ENCODE measurements at regions not wholly inside any gene's neighbourhood (a gene's known extent, or its start where the extent isn't known, plus 50 kb on each side); places are given as distances from the start of the nearest gene placed in this dataset.
"Not testable (repeated sequence)": the region's sequence is repeated elsewhere in the genome, so short reads cannot be mapped to it uniquely, and the experiment has no call there.

DNA sequence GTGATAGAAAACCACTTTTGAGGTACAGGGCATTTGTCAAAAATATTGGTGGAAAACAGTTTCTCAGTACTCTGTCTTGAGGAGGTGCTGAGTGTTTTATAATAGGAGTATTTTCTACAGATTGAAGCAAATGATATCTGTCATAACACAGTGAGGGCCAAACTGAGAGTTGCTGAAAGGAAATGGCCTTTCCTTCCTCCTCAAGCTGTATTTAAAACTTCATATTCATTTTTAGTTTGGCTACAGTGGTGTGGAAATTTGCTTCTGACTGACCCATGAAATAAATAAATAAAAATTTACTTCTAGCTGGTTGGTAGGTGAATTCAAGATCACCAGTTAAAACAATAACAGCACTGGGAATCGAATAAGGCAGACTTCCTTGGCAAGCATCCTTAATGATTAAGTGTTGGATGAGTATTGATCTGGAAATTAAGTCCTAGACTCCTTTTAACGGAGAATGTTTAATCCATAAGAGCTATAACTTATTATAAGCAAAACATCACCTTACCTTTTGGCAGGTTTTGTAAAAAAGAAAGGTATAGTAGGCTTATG, 828.6 kb upstream of the CITED2 start:
- no peaks in the 10 kb centered on the region for H3K9me3 ChIP-seq
- no peak overlapping the region for H3K4me3 ChIP-seq
- H3K4me1 ChIP-seq = peaks cover 4% of the 10 kb centered on the region
- in situ Hi-C loops (cut with MboI; ENCODE audit: low sequenced_read_pairs) = no loop called here
- no peak for DNase-seq (ENCODE audit: low spot score in 2 of 2)
- no peaks in the 10 kb centered on the region for H3K36me3 ChIP-seq (replicated peaks)
- H3K27me3 ChIP-seq (ENCODE audit: low read depth) = no peaks in the 10 kb centered on the region

DNA sequence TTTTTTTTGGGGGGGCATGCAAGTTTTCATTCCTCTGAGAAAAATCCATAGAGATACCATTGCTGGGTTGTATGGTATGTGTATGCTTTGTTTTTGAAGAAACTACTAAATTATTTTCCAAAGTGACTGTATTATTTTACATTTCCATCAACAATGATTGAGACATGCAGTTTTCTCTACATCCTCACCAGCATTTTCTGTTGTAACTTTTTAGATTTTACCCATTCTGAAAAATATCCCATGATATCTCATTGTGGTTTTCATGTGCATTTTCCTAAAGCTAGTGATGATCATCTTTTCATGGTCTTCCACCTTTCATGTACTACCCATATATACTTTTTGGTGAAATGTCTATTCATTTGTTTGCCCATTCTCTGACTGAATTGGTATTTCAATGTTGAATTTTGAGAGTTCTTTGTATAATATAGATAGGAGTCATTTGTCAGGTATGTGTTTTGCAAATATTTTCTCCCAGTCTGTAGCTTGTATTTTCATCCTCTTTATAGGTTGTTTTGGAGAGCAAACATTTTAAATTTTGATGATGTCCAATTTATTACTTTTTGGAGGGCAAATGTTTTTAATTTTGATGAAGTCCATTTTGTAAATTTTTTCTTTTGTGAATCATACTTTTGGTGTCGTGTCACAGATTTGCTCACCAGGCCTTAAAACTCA, 827.5 kb upstream of the CITED2 start:
- in situ Hi-C loops (cut with MboI; ENCODE audit: low sequenced_read_pairs) = no loop called here
- no peak for DNase-seq (ENCODE audit: low spot score in 2 of 2)
- Histone ChIP-seq H3K4me3 (no peak overlapping the region), H3K4me1 (no peaks in the 10 kb centered on the region), H3K9me3 (no peaks in the 10 kb centered on the region), H3K36me3 (replicated peaks) (no peaks in the 10 kb centered on the region), H3K27me3 (ENCODE audit: low read depth) (no peaks in the 10 kb centered on the region)

DNA sequence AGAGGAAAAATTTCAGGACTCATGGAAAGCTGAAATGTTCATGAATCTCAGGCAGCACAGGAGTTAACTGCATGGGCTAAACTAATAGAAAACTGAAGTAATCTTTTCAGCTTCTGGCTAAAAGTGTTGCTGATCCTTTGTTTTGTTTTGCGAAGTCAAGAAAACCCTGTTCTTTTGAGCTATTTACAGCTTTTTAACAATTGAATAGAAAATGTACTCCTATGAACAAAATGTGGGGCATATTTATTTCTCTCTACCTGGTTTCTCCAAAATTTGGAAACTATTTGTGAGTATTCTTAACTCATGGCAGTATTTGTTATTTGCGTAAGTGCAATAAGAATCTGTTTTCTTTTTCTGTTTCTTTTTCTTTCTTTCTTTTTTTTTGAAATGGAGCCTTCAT, 818.8 kb upstream of the CITED2 start:
- Histone ChIP-seq H3K9me3 (no peaks in the 10 kb centered on the region), H3K36me3 (replicated peaks) (no peaks in the 10 kb centered on the region), H3K27me3 (ENCODE audit: low read depth) (no peaks in the 10 kb centered on the region), H3K4me3 (no peak overlapping the region), H3K4me1 (no peaks in the 10 kb centered on the region)
- in situ Hi-C loops (cut with MboI; ENCODE audit: low sequenced_read_pairs) = no loop called here
- DNase-seq (ENCODE audit: low spot score in 2 of 2) = no peak

GRCh38 chr6:140192018-140192417, 817.6 kb upstream of the CITED2 start:
- in situ Hi-C loops (cut with MboI; ENCODE audit: low sequenced_read_pairs) = no loop called here
- no peak for DNase-seq (ENCODE audit: low spot score in 2 of 2)
- no peaks in the 10 kb centered on the region for H3K4me1 ChIP-seq
- no peaks in the 10 kb centered on the region for H3K36me3 ChIP-seq (replicated peaks)
- no peak overlapping the region for H3K4me3 ChIP-seq
- no peaks in the 10 kb centered on the region for H3K27me3 ChIP-seq (ENCODE audit: low read depth)
- H3K9me3 ChIP-seq = peaks cover under 1% of the 10 kb centered on the region; the same call in 1 of the 2 replicates

DNA sequence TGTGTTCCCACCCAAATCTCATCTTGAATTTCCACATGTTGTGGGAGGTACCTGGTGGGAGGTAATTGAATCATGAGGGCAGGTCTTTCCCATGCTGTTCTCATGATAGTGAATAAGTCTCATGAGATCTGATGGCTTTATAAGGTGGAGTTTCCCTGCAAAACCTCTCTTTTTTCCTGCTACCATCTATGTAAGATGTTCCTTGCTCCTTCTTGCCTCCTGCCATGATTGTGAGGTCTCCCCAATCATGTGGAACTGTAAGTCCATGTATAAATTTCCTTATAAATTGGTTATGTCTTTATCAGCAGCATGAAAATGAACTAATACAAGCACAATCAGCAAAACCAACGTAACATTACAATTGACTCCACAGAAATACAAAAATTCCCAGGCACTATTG, 814.8 kb upstream of the CITED2 start:
- DNase-seq (ENCODE audit: low spot score in 2 of 2); H3K4me3 ChIP-seq; in situ Hi-C loops (cut with MboI; ENCODE audit: low sequenced_read_pairs); H3K4me1 ChIP-seq; H3K27me3 ChIP-seq (ENCODE audit: low read depth); H3K9me3 ChIP-seq; H3K36me3 ChIP-seq (replicated peaks): not testable (repeated sequence)

- peak in 1 of 2 experiments; percentile 96 for DNase-seq (ENCODE audit: low spot score in 2 of 2)
- in situ Hi-C loops (cut with MboI; ENCODE audit: low sequenced_read_pairs) = no loop called here
- Histone ChIP-seq H3K4me3 (no peak overlapping the region), H3K27me3 (ENCODE audit: low read depth) (no peaks in the 10 kb centered on the region), H3K36me3 (replicated peaks) (no peaks in the 10 kb centered on the region), H3K9me3 (peaks cover 3% of the 10 kb centered on the region; the same call in 1 of the 2 replicates), H3K4me1 (peaks cover 9% of the 10 kb centered on the region)
Observed at GRCh38 chr6:140185991-140186390, 811.5 kb upstream of the CITED2 start.

GRCh38 chr6:140183881-140184280, 809.4 kb upstream of the CITED2 start:
- no peak overlapping the region for H3K4me3 ChIP-seq
- no peaks in the 10 kb centered on the region for H3K27me3 ChIP-seq (ENCODE audit: low read depth)
- H3K36me3 ChIP-seq (replicated peaks) = no peaks in the 10 kb centered on the region
- no peak for DNase-seq (ENCODE audit: low spot score in 2 of 2)
- H3K9me3 ChIP-seq = peaks cover 3% of the 10 kb centered on the region; the same call in 1 of the 2 replicates
- H3K4me1 ChIP-seq = peaks cover 9% of the 10 kb centered on the region
- in situ Hi-C loops (cut with MboI; ENCODE audit: low sequenced_read_pairs) = no loop called here

- Histone ChIP-seq H3K27me3 (ENCODE audit: low read depth) (no peaks in the 10 kb centered on the region), H3K36me3 (replicated peaks) (no peaks in the 10 kb centered on the region), H3K9me3 (peaks cover 3% of the 10 kb centered on the region; the same call in 1 of the 2 replicates), H3K4me3 (no peak overlapping the region), H3K4me1 (peaks cover 9% of the 10 kb centered on the region)
- in situ Hi-C loops (cut with MboI; ENCODE audit: low sequenced_read_pairs) = no loop called here
- DNase-seq (ENCODE audit: low spot score in 2 of 2) = no peak
Observed at GRCh38 chr6:140182821-140183220, 808.4 kb upstream of the CITED2 start.

DNA sequence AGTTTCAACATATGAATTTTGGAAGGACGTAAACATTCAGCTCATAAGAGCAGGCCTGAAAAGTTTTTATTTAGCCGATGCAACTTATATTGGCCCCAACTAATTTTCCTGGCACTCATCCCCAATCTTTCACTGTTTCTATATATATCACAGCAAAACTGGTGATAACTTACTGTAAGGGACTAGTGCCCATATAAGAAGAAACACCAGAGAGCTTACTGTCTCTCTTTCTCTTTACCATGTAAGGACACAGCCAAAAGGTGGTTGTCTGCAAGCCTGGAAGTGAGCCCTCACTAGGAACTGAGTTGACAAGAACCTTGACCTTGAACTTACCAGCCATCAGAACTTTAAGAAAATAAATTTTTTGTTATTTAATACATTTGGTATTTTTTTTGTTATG, 807.4 kb upstream of the CITED2 start:
- no peak for DNase-seq (ENCODE audit: low spot score in 2 of 2)
- in situ Hi-C loops (cut with MboI; ENCODE audit: low sequenced_read_pairs) = no loop called here

GRCh38 chr6:140180306-140180705, 805.9 kb upstream of the CITED2 start:
- H3K36me3 ChIP-seq (replicated peaks) = no peaks in the 10 kb centered on the region
- H3K9me3 ChIP-seq = no peaks in the 10 kb centered on the region
- H3K27me3 ChIP-seq (ENCODE audit: low read depth) = no peaks in the 10 kb centered on the region
- no peak overlapping the region for H3K4me3 ChIP-seq
- H3K4me1 ChIP-seq = no peaks in the 10 kb centered on the region
- no peak for DNase-seq (ENCODE audit: low spot score in 2 of 2)
- in situ Hi-C loops (cut with MboI; ENCODE audit: low sequenced_read_pairs) = no loop called here

More for the DNA sequence above, 807.4 kb upstream of the CITED2 start:
- Histone ChIP-seq H3K27me3 (ENCODE audit: low read depth) (no peaks in the 10 kb centered on the region), H3K36me3 (replicated peaks) (no peaks in the 10 kb centered on the region), H3K4me3 (no peak overlapping the region), H3K4me1 (peaks cover 9% of the 10 kb centered on the region), H3K9me3 (peaks cover under 1% of the 10 kb centered on the region; the same call in 1 of the 2 replicates)

DNA sequence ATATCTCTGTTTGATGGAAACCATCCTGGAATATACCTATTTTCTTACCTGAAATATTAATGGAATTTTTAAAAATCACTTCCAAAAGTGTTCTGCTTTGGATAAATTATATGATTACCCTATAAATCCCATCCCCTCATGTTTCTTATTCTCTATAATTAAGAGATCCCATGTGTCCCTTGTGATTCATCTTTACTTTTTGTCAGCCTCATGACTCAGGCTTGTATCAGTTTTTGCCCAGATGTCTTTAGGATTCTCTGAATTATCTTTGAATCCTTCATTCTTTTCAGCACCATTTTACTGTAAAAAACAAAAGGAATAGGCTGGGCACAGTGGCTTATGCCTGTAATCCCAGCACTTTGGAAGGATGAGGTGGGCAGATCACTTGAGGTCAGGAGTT, 804.5 kb upstream of the CITED2 start:
- DNase-seq (ENCODE audit: low spot score in 2 of 2) = no peak
- Histone ChIP-seq H3K36me3 (replicated peaks) (no peaks in the 10 kb centered on the region), H3K4me1 (no peaks in the 10 kb centered on the region), H3K27me3 (ENCODE audit: low read depth) (no peaks in the 10 kb centered on the region), H3K4me3 (no peak overlapping the region), H3K9me3 (no peaks in the 10 kb centered on the region)
- in situ Hi-C loops (cut with MboI; ENCODE audit: low sequenced_read_pairs) = no loop called here

GRCh38 chr6:140178520-140178919, 804.1 kb upstream of the CITED2 start:
- no peaks in the 10 kb centered on the region for H3K4me1 ChIP-seq
- DNase-seq (ENCODE audit: low spot score in 2 of 2) = no peak
- in situ Hi-C loops (cut with MboI; ENCODE audit: low sequenced_read_pairs) = no loop called here

GRCh38 chr6:140176306-140176705, 801.9 kb upstream of the CITED2 start:
- no peaks in the 10 kb centered on the region for H3K9me3 ChIP-seq
- H3K36me3 ChIP-seq (replicated peaks) = no peaks in the 10 kb centered on the region
- DNase-seq (ENCODE audit: low spot score in 2 of 2) = no peak
- no peak overlapping the region for H3K4me3 ChIP-seq
- H3K27me3 ChIP-seq (ENCODE audit: low read depth) = no peaks in the 10 kb centered on the region; the same call in 1 of the 2 replicates
- in situ Hi-C loops (cut with MboI; ENCODE audit: low sequenced_read_pairs) = no loop called here
- H3K4me1 ChIP-seq = no peaks in the 10 kb centered on the region

More at GRCh38 chr6:140178520-140178919, 804.1 kb upstream of the CITED2 start:
- no peaks in the 10 kb centered on the region for H3K36me3 ChIP-seq (replicated peaks)
- H3K27me3 ChIP-seq (ENCODE audit: low read depth) = no peaks in the 10 kb centered on the region; the same call in 1 of the 2 replicates
- H3K4me3 ChIP-seq = no peak overlapping the region
- H3K9me3 ChIP-seq = no peaks in the 10 kb centered on the region

DNA sequence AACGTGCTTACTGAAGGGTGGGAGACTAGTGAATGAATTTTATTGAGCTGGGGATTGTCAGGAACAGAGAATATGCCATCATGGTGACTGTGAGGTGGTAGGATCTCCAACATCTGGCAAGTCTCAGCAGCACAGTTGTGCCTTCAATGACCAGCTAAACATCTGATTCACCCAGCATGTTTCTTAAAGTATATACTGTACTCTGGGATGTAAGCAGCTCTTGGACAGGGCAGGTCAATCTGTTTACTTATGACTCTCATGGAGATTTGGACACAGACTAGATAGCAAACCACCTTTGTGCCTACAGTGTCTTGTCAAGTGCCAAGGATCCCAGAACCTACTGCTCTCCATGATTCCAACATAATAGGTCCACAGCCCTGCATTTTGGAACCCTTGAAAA, 801.0 kb upstream of the CITED2 start:
- DNase-seq (ENCODE audit: low spot score in 2 of 2) = no peak
- no peaks in the 10 kb centered on the region for H3K9me3 ChIP-seq
- H3K4me3 ChIP-seq = no peak overlapping the region
- H3K36me3 ChIP-seq (replicated peaks) = no peaks in the 10 kb centered on the region
- H3K27me3 ChIP-seq (ENCODE audit: low read depth) = no peaks in the 10 kb centered on the region; the same call in 1 of the 2 replicates
- H3K4me1 ChIP-seq = no peaks in the 10 kb centered on the region
- in situ Hi-C loops (cut with MboI; ENCODE audit: low sequenced_read_pairs) = no loop called here
